Ishikawa (cell line): ENCODE measurements at regions not wholly inside any gene's neighbourhood (a gene's known extent, or its start where the extent isn't known, plus 50 kb on each side); places are given as distances from the start of the nearest gene placed in this dataset.

ENCODE experiments used
- EGR1 ChIP-seq: IDR thresholded peaks from 2 replicates; pipeline ENCODE4 v1.6.1; 2012
- MAX ChIP-seq: IDR thresholded peaks from 2 replicates; pipeline ENCODE4 v1.6.1; 2012
- REST ChIP-seq: IDR thresholded peaks from 2 replicates; pipeline ENCODE4 v1.6.1; 2012; ENCODE audit warnings: low read depth, mild to moderate bottlenecking
- YY1 ChIP-seq: IDR thresholded peaks from 2 replicates; pipeline ENCODE4 v1.6.1; 2012; ENCODE audit warnings: low read depth

GRCh38 chr2:71932037-71932779 is 215.5 kb downstream of the CYP26B1 start:
- no peak for TF ChIP-seq MAX
- no peak for TF ChIP-seq YY1
- no peak for TF ChIP-seq REST
- TF ChIP-seq EGR1 = no peak
